PC-9 (cell line): ENCODE measurements at regions not wholly inside any gene's neighbourhood (a gene's known extent, or its start where the extent isn't known, plus 50 kb on each side); places are given as distances from the start of the nearest gene placed in this dataset.

Experiments
- BruUV-seq: library from RNA; stranded (reverse); fragments of 400-500 nt; replicated peaks from 2 replicates; lab custom pipeline; 2021; lab: Mats Ljungman, UMichigan
- CTCF ChIA-PET: fragments of 300-600 bp; sonication (Branson Sonifier 250); formaldehyde crosslinking; loops from one replicate; lab custom pipeline; 2022; ENCODE audit warnings: antibody characterized with exemption; lab: Charles Lee
- POLR2A ChIA-PET: fragments of 300-600 bp; sonication (Branson Sonifier 250); formaldehyde crosslinking; loops from one replicate; lab custom pipeline; 2022; ENCODE audit warnings: antibody characterized with exemption; ENCODE audit not compliant: unreplicated experiment; lab: Charles Lee
- DNase-seq, 2 experiments: peaks; one replicate each; pipeline versions ENCODE4 v3.0.0 to v3.0.0-alpha.2; 2015 to 2022; ENCODE audit warnings: mixed read lengths in 1 of 2
- H2AFZ ChIP-seq: fragments of 200-600 bp; sonication (generic); 2 replicates; pipeline ENCODE4 v1.8.1; 2017; ENCODE audit warnings: antibody characterized with exemption
- H3F3A ChIP-seq: fragments of 200-600 bp; sonication (generic); 2 replicates; pipeline ENCODE4 v1.8.1; 2017; ENCODE audit warnings: antibody characterized with exemption, mild to moderate bottlenecking, low read depth; ENCODE audit not compliant: insufficient read depth
- H3K27ac ChIP-seq: fragments of 200-600 bp; sonication (generic); 2 replicates; pipeline ENCODE4 v1.6.1; 2016; ENCODE audit warnings: mixed run types
- H3K27me3 ChIP-seq: fragments of 200-600 bp; sonication (generic); 2 replicates; pipeline ENCODE4 v1.6.1; 2016; ENCODE audit warnings: low read depth, mixed run types; ENCODE audit not compliant: insufficient read depth
- H3K36me3 ChIP-seq: fragments of 200-600 bp; sonication (generic); 2 replicates; pipeline ENCODE4 v1.6.1; 2016; ENCODE audit warnings: low read depth, mixed run types
- H3K4me1 ChIP-seq: fragments of 200-600 bp; sonication (generic); replicated peaks from 2 replicates; pipeline ENCODE4 v1.6.1; 2016; ENCODE audit warnings: mixed run types; ENCODE audit not compliant: insufficient read depth
- H3K4me2 ChIP-seq: fragments of 200-600 bp; sonication (generic); 2 replicates; pipeline ENCODE4 v1.6.1; 2017; ENCODE audit warnings: mixed run types
- H3K4me3 ChIP-seq: fragments of 200-600 bp; sonication (generic); 2 replicates; pipeline ENCODE4 v1.6.1; 2016; ENCODE audit warnings: mixed run types
- H3K79me2 ChIP-seq: fragments of 200-600 bp; sonication (generic); 2 replicates; pipeline ENCODE4 v1.6.1; 2017; ENCODE audit warnings: low read depth, mixed run types
- H3K9me2 ChIP-seq: fragments of 200-600 bp; sonication (generic); 2 replicates; pipeline ENCODE4 v1.8.1; 2017; ENCODE audit warnings: mild to moderate bottlenecking; ENCODE audit not compliant: insufficient read depth
- H3K9me3 ChIP-seq: fragments of 200-600 bp; sonication (generic); 2 replicates; pipeline ENCODE4 v1.8.1; 2016; ENCODE audit warnings: low read depth; ENCODE audit not compliant: insufficient read depth
- H4K20me1 ChIP-seq: fragments of 200-600 bp; sonication (generic); 2 replicates; pipeline ENCODE4 v1.8.1; 2017; ENCODE audit not compliant: insufficient read depth
- EZH2 ChIP-seq: fragments of 200-600 bp; sonication (generic); IDR thresholded peaks from 2 replicates; pipeline ENCODE4 v1.8.0; 2017; ENCODE audit warnings: antibody characterized with exemption, low read depth
- intact Hi-C: fragments of 100-400 bp; cut with micrococcal nuclease; formaldehyde crosslinking; loops from one replicate; pipeline ENCODE4 v1.10.0; 2022; ENCODE audit not compliant: unreplicated experiment
- TF ChIP-seq, protein P1 (sequence below): fragments of 200-600 bp; sonication (generic); conservative IDR thresholded peaks from 2 replicates; pipeline ENCODE4 v1.6.1; 2017; ENCODE audit warnings: mixed run types, antibody characterized with exemption, mild to moderate bottlenecking, moderate library complexity

GRCh38 chr12:111202237-111202915, 166.5 kb downstream of the PHETA1 start:
- H3K79me2 ChIP-seq: no peaks in the 10 kb centered on the region
- H3K36me3 ChIP-seq: no peaks in the 10 kb centered on the region
- no peaks in the 10 kb centered on the region for H3K9me3 ChIP-seq
- no peak overlapping the region for H3K4me2 ChIP-seq
- H2AFZ ChIP-seq: no peak overlapping the region
- intact Hi-C loops: no loop called here
- POLR2A ChIA-PET: no interaction called here
- H3K4me3 ChIP-seq: no peak overlapping the region
- no peak overlapping the region for H3K27ac ChIP-seq
- peaks cover 100% of the 10 kb centered on the region for H3K27me3 ChIP-seq
- DNase-seq: no peak
- H4K20me1 ChIP-seq: no peaks in the 10 kb centered on the region; the same call in 1 of the 2 replicates
- no TSS peak for BruUV-seq
- no peaks in the 10 kb centered on the region for H3K4me1 ChIP-seq
- no peaks in the 10 kb centered on the region for H3F3A ChIP-seq
- TF ChIP-seq, protein P1, sequence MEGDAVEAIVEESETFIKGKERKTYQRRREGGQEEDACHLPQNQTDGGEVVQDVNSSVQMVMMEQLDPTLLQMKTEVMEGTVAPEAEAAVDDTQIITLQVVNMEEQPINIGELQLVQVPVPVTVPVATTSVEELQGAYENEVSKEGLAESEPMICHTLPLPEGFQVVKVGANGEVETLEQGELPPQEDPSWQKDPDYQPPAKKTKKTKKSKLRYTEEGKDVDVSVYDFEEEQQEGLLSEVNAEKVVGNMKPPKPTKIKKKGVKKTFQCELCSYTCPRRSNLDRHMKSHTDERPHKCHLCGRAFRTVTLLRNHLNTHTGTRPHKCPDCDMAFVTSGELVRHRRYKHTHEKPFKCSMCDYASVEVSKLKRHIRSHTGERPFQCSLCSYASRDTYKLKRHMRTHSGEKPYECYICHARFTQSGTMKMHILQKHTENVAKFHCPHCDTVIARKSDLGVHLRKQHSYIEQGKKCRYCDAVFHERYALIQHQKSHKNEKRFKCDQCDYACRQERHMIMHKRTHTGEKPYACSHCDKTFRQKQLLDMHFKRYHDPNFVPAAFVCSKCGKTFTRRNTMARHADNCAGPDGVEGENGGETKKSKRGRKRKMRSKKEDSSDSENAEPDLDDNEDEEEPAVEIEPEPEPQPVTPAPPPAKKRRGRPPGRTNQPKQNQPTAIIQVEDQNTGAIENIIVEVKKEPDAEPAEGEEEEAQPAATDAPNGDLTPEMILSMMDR: no peak
- TF ChIP-seq EZH2: no peak
- H3K9me2 ChIP-seq: no peaks in the 10 kb centered on the region; the same call in 1 of the 2 replicates
- CTCF ChIA-PET: no interaction called here

- ChIA-PET CTCF (no interaction called here), POLR2A (no interaction called here)
- Histone ChIP-seq H3F3A (no peaks in the 10 kb centered on the region), H3K79me2 (no peaks in the 10 kb centered on the region), H3K27ac (no peak overlapping the region), H3K4me1 (no peaks in the 10 kb centered on the region), H4K20me1 (no peaks in the 10 kb centered on the region; the same call in 1 of the 2 replicates), H2AFZ (no peak overlapping the region), H3K9me2 (no peaks in the 10 kb centered on the region; the same call in 1 of the 2 replicates), H3K4me2 (no peak overlapping the region), H3K4me3 (no peak overlapping the region), H3K9me3 (no peaks in the 10 kb centered on the region), H3K27me3 (peaks cover 100% of the 10 kb centered on the region), H3K36me3 (no peaks in the 10 kb centered on the region)
- no peak for DNase-seq
- no peak for TF ChIP-seq EZH2
- TF ChIP-seq, protein P1: no peak
- intact Hi-C loops: no loop called here
- BruUV-seq: no TSS peak
Measured at GRCh38 chr12:111201495-111202236, 167.2 kb downstream of the PHETA1 start.

- Histone ChIP-seq H3K27me3 (peaks cover 100% of the 10 kb centered on the region), H4K20me1 (no peaks in the 10 kb centered on the region; the same call in 1 of the 2 replicates), H3K4me1 (no peaks in the 10 kb centered on the region), H3K9me2 (no peaks in the 10 kb centered on the region), H3K27ac (no peak overlapping the region), H3F3A (no peaks in the 10 kb centered on the region), H3K36me3 (no peaks in the 10 kb centered on the region), H3K9me3 (no peaks in the 10 kb centered on the region), H3K4me2 (no peak overlapping the region), H2AFZ (no peak overlapping the region), H3K4me3 (no peak overlapping the region), H3K79me2 (no peaks in the 10 kb centered on the region)
- intact Hi-C loops: no loop called here
- ChIA-PET CTCF (no interaction called here), POLR2A (no interaction called here)
- no TSS peak for BruUV-seq
- no peak for DNase-seq
- TF ChIP-seq, protein P1: no peak
- no peak for TF ChIP-seq EZH2
Measured at GRCh38 chr12:111201036-111201435, 167.9 kb downstream of the PHETA1 start.
